Liver (tissue), 8 donors: ENCODE measurements at regions not wholly inside any gene's neighbourhood (a gene's known extent, or its start where the extent isn't known, plus 50 kb on each side); places are given as distances from the start of the nearest gene placed in this dataset.

Source experiments
- DNase-seq: peaks from one replicate; pipeline ENCODE4 v3.0.0-alpha.2; 2017; ENCODE audit warnings: low spot score
- H3K27ac ChIP-seq, 2 donors: one replicate each; pipeline ENCODE4 v1.7.0; 2013; ENCODE audit warnings: inconsistent platforms in 2 of 2, low read length in 2 of 2, control low read depth in 1 of 2, low read depth in 1 of 2, mild to moderate bottlenecking in 1 of 2
- H3K27me3 ChIP-seq, 4 donors: one replicate each; pipeline versions ENCODE4 v1.6.1 to v1.7.0; 2013; ENCODE audit warnings: low read length in 3 of 4, inconsistent platforms in 1 of 4, mild to moderate bottlenecking in 1 of 4, moderate library complexity in 1 of 4; ENCODE audit not compliant: control insufficient read depth in 4 of 4, insufficient read depth in 4 of 4
- H3K36me3 ChIP-seq, 4 donors: one replicate each; pipeline versions ENCODE4 v1.6.1 to v1.7.0; 2013; ENCODE audit warnings: low read length in 3 of 4, mild to moderate bottlenecking in 3 of 4, low read depth in 1 of 4, moderate library complexity in 1 of 4; ENCODE audit not compliant: control insufficient read depth in 4 of 4, insufficient read depth in 3 of 4
- H3K4me1 ChIP-seq, 4 donors: one replicate each; pipeline versions ENCODE4 v1.6.1 to v1.7.0; 2013; ENCODE audit warnings: low read length in 3 of 4, mild to moderate bottlenecking in 3 of 4, moderate library complexity in 1 of 4; ENCODE audit not compliant: control insufficient read depth in 4 of 4, insufficient read depth in 4 of 4
- H3K4me3 ChIP-seq, 3 donors: one replicate each; pipeline versions ENCODE4 v1.6.1 to v1.7.0; 2013; ENCODE audit warnings: low read length in 3 of 3, control low read depth in 1 of 3, low read depth in 1 of 3, mild to moderate bottlenecking in 1 of 3
- H3K9ac ChIP-seq, 2 donors: one replicate each; pipeline ENCODE4 v1.7.0; 2013; ENCODE audit warnings: low read length in 2 of 2, mild to moderate bottlenecking in 2 of 2, moderate library complexity in 2 of 2, control low read depth in 1 of 2, low read depth in 1 of 2
- H3K9me3 ChIP-seq, 4 donors: one replicate each; pipeline versions ENCODE4 v1.6.1 to v1.7.0; 2013; ENCODE audit warnings: low read length in 3 of 4; ENCODE audit not compliant: control insufficient read depth in 4 of 4
- ATF3 ChIP-seq: IDR thresholded peaks from 2 replicates; pipeline ENCODE4 v1.6.1; 2016; ENCODE audit warnings: antibody characterized with exemption
- EGR1 ChIP-seq, 2 donors: IDR thresholded peaks; 2 replicates each; pipeline ENCODE4 v1.6.1; 2016 to 2018; ENCODE audit warnings: antibody characterized with exemption in 2 of 2, low read depth in 2 of 2
- FOXA1 ChIP-seq: IDR thresholded peaks from 2 replicates; pipeline ENCODE4 v1.6.1; 2016; ENCODE audit warnings: antibody characterized with exemption
- FOXA2 ChIP-seq: IDR thresholded peaks from 2 replicates; pipeline ENCODE4 v1.6.1; 2016; ENCODE audit warnings: antibody characterized with exemption
- GABPA ChIP-seq, 2 donors: IDR thresholded peaks in 1 of 2; conservative IDR thresholded peaks in 1 of 2; 2 replicates each; pipeline ENCODE4 v1.6.1; 2016; ENCODE audit warnings: antibody characterized with exemption in 2 of 2, mild to moderate bottlenecking in 1 of 2, moderate library complexity in 1 of 2
- HNF4A ChIP-seq, 2 donors: conservative IDR thresholded peaks; 2 replicates each; pipeline ENCODE4 v1.6.1; 2016; ENCODE audit warnings: antibody characterized with exemption in 2 of 2, mild to moderate bottlenecking in 2 of 2
- HNF4G ChIP-seq: IDR thresholded peaks from 2 replicates; pipeline ENCODE4 v1.6.1; 2016; ENCODE audit warnings: antibody characterized with exemption
- JUND ChIP-seq, 2 donors: IDR thresholded peaks; 2 replicates each; pipeline ENCODE4 v1.6.1; 2016; ENCODE audit warnings: antibody characterized with exemption in 2 of 2
- NR2F2 ChIP-seq: IDR thresholded peaks from 2 replicates; pipeline ENCODE4 v1.6.1; 2016; ENCODE audit warnings: antibody characterized with exemption
- RAD21 ChIP-seq, 2 donors: IDR thresholded peaks; 2 replicates each; pipeline ENCODE4 v1.6.1; 2016; ENCODE audit warnings: antibody characterized with exemption in 2 of 2, mild to moderate bottlenecking in 2 of 2
- REST ChIP-seq: IDR thresholded peaks from 2 replicates; pipeline ENCODE4 v1.6.1; 2016; ENCODE audit warnings: antibody characterized with exemption, mild to moderate bottlenecking
- RXRA ChIP-seq, 2 donors: IDR thresholded peaks; 2 replicates each; pipeline ENCODE4 v1.6.1; 2017 to 2018; ENCODE audit warnings: antibody characterized with exemption in 2 of 2, mild to moderate bottlenecking in 1 of 2
- SP1 ChIP-seq: IDR thresholded peaks from 2 replicates; pipeline ENCODE4 v1.6.1; 2018; ENCODE audit warnings: antibody characterized with exemption, mild to moderate bottlenecking
- TAF1 ChIP-seq: conservative IDR thresholded peaks from 2 replicates; pipeline ENCODE4 v1.6.1; 2016; ENCODE audit warnings: antibody characterized with exemption, mild to moderate bottlenecking
- YY1 ChIP-seq: IDR thresholded peaks from 2 replicates; pipeline ENCODE4 v1.6.1; 2016; ENCODE audit warnings: antibody characterized with exemption, mild to moderate bottlenecking
- ZBTB33 ChIP-seq: IDR thresholded peaks from 2 replicates; pipeline ENCODE4 v1.6.1; 2016; ENCODE audit warnings: antibody characterized with exemption
- whole genome bisulfite sequencing: extraction: QIAGEN DNeasy Blood & Tissue Kit; methylation state at CpG from one replicate; pipeline ENCODE4 v1.1.7; 2013; 5-methylcytosine and 5-hydroxymethylcytosine counted together
- TF ChIP-seq, protein P1 (sequence below): fragments of 150-350 bp; IDR thresholded peaks from 2 replicates; pipeline ENCODE4 v1.5.1; 2017; ENCODE audit warnings: improper control_type of control experiment, low read depth, low read length; ENCODE audit not compliant: missing input control
- TF ChIP-seq, protein P2 (sequence below): IDR thresholded peaks from 2 replicates; pipeline ENCODE4 v1.6.1; 2016; ENCODE audit warnings: antibody characterized with exemption
- donor health status: healthy.
- donor health status: healthy.
- donor health status: healthy.
- donor health status: healthy.
- donor health status: healthy.

DNA sequence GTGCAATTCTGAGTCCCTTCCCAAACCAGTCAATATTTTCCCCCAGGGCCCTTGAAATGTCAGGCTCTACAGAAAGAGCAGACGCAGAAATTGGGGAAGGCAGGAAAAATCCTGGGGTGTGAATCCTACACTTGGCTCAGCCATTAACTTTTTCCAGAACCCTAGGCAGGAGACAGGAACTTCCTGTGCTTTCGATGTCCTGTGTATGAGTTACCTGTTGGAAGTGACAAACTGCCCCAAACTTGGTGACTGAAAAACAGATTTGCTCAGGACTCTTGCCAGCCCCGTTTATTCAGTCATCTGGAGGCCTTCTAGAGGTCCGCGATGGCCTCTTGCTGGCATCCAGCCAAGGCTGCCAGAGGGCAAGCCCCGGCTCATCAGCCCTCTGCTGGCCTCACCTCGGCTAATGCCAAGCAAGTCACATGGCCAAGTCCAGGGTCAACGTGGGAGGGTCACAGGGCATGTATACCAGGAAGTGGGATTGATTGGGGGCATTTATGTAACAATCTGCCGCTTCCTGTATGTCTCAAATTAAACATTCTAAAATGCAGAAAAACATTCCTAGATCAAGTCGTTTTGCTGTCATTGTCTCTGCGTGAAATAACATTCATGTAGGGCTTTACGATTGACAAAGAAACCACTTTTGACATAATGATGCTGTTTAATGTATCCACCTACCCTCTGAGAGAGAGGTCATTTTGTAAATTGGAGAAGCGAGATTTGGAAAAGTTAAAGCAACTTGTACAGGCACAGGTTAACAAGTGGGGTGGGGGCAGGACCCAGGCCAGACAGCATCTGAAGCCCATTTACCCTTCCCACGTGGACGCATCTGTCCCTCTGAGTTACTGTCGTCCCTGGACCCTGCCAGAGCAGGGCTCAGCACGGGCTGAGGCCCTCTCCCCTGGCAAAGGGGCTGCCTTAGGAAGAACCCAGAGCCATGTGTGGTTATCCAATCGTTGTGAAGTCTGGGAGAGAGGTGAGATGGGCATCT lies 179.4 kb downstream of the INHBB start:
- Histone ChIP-seq H3K9me3 (no peaks in the 10 kb centered on the region), H3K36me3 (no peaks in the 10 kb centered on the region), H3K27ac (peak overlapping the region; percentile 39 to 57), H3K4me3 (no peak overlapping the region), H3K4me1 (peaks cover 4 to 18% (median 15%) of the 10 kb centered on the region in 4 donors), H3K27me3 (no peaks in the 10 kb centered on the region), H3K9ac (no peak overlapping the region)
- TF ChIP-seq EGR1 (IDR thresholded peaks at IDR 0.05; ENCODE audit: low read depth in 2 of 2) (peak; percentile 49 to 80), HNF4A (conservative IDR thresholded peaks at IDR 0.05) (peak; percentile 80 to 91), YY1 (peak; percentile 81), RXRA (IDR thresholded peaks at IDR 0.05) (peak; percentile 91 to 97), HNF4G (no peak), TAF1 (no peak), REST (no peak), SP1 (peak; percentile 83), ZBTB33 (no peak), NR2F2 (peak; percentile 98), ATF3 (no peak), GABPA (IDR thresholded peaks at IDR 0.05 in 1 of 2, conservative IDR thresholded peaks at IDR 0.05 in 1 of 2) (peak in 1 of 2 donors; percentile 72), FOXA2 (peak; percentile 62), FOXA1 (peak; percentile 28), JUND (IDR thresholded peaks at IDR 0.05) (peak in 1 of 2 donors; percentile 50), RAD21 (IDR thresholded peaks at IDR 0.05) (peak; percentile 65 to 75)
- TF ChIP-seq, protein P1, sequence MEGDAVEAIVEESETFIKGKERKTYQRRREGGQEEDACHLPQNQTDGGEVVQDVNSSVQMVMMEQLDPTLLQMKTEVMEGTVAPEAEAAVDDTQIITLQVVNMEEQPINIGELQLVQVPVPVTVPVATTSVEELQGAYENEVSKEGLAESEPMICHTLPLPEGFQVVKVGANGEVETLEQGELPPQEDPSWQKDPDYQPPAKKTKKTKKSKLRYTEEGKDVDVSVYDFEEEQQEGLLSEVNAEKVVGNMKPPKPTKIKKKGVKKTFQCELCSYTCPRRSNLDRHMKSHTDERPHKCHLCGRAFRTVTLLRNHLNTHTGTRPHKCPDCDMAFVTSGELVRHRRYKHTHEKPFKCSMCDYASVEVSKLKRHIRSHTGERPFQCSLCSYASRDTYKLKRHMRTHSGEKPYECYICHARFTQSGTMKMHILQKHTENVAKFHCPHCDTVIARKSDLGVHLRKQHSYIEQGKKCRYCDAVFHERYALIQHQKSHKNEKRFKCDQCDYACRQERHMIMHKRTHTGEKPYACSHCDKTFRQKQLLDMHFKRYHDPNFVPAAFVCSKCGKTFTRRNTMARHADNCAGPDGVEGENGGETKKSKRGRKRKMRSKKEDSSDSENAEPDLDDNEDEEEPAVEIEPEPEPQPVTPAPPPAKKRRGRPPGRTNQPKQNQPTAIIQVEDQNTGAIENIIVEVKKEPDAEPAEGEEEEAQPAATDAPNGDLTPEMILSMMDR = peak; percentile 37
- TF ChIP-seq, protein P2, sequence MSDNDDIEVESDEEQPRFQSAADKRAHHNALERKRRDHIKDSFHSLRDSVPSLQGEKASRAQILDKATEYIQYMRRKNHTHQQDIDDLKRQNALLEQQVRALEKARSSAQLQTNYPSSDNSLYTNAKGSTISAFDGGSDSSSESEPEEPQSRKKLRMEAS = peak; percentile 97
- DNase-seq = peak; percentile 46
- 47% methylated on average over 18 of the region's 18 CpGs for WGBS
